ENCODE measurements at regions not wholly inside any gene's neighbourhood (a gene's known extent, or its start where the extent isn't known, plus 50 kb on each side); places are given as distances from the start of the nearest gene placed in this dataset.
A peak's percentile ranks its signal among the peaks of the same experiment; 100 is the strongest.

DNA sequence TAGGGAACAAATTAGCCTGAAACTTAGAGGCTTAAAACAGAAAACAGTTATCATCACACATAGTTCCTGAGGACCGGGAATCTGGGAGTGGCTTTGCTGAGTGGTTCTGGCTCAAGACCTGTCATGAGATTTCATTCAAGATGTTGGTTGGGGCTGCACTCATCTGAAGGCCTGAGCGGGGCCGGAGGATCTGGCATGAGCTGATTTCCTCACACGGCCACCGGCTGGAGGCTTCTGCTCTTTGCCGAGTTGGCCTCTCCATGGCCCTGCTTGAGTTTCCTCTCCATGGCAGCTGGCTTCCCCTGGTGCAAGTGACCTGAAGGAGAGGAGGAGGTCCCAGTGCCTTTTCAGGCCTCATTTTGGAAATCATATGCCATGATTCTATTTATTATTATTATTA is 128.1 kb downstream of the PAPOLA start:
- Mint-ChIP-seq H3K27ac (no peak overlapping the region), H3K36me3 (no peaks in the 10 kb centered on the region), H3K27me3 (peaks cover 0 to 11% (median 2%) of the 10 kb centered on the region in 5 donors), H3K9me3 (no peaks in the 10 kb centered on the region), H3K4me3 (no peak overlapping the region), H3K4me1 (peaks cover 0 to 10% (median 0%) of the 10 kb centered on the region in 4 donors)
- DNase-seq (no peak), ATAC-seq (no peak)
- POLR2A ChIA-PET = no interaction called here

DNA sequence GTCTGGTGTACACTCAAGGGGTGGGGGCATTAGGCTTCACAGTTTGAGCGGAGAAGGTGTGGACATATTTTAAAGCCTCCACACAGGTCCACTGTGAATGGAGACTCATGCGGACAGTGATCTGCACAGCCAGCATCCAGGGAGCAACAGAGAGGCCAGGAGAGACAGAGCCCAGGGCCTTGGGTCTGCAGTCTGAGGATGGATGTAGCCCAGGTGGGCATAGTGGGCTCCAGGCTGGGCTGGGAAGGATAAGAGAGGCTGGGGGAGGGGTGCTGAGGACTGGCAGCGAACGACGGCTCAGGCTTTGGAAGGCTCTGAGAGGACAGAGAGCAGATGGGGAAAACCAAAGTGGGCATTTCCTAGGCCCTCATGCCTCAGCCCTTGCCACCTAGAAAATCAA is 128.8 kb downstream of the PAPOLA start:
- H3K4me3 Mint-ChIP-seq = no peak overlapping the region
- no peak overlapping the region for H3K27ac Mint-ChIP-seq
- POLR2A ChIA-PET = no interaction called here
- DNase-seq = no peak
- no peaks in the 10 kb centered on the region for H3K36me3 Mint-ChIP-seq
- no peak for ATAC-seq
- H3K4me1 Mint-ChIP-seq = peaks cover 0 to 10% (median 0%) of the 10 kb centered on the region in 4 donors
- H3K9me3 Mint-ChIP-seq = no peaks in the 10 kb centered on the region
- peaks cover 0 to 7% (median 2%) of the 10 kb centered on the region in 5 donors for H3K27me3 Mint-ChIP-seq

DNA sequence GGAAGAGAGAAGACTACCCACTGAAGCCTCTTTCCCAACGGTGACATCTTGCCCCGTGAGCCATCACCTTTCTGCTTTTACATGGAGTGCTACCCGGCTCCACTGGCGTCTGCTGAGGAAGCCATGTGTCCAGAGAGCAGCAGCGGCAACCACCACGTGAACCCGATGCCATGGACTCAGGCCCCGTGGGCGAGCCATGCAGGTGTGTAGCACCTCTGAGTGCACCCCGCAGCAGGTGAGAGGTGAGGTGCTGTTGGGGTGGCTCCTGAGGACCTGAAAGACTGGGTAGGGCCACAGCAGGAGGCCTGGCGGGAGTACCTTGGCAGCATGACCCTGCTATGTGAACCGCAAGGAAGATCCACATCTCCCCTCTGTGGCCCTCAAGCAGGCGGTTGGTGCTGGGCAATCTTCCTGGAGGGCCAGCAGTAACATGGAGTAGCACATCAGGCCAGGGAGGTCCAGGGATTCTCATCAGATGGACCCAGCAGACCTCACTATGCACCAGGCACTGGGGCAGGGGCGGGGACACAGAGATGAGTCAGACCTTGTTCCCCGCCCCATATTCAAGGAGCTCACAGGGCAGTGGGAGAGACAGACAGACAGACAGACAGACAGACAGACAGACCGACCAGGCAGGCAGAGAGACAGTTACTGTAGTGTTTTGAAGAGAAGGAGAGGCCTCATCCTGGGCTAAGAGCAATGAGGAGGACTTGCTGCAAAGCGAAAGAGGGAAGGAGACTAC is 129.6 kb downstream of the PAPOLA start:
- H3K27ac Mint-ChIP-seq = no peak overlapping the region
- H3K4me3 Mint-ChIP-seq = no peak overlapping the region
- H3K4me1 Mint-ChIP-seq = peaks cover 0 to 10% (median 0%) of the 10 kb centered on the region in 4 donors
- POLR2A ChIA-PET = no interaction called here
- no peaks in the 10 kb centered on the region for H3K36me3 Mint-ChIP-seq
- DNase-seq (no peak), ATAC-seq (no peak)
- H3K27me3 Mint-ChIP-seq = peaks cover 0 to 4% (median 0%) of the 10 kb centered on the region in 5 donors
- no peaks in the 10 kb centered on the region for H3K9me3 Mint-ChIP-seq

DNA sequence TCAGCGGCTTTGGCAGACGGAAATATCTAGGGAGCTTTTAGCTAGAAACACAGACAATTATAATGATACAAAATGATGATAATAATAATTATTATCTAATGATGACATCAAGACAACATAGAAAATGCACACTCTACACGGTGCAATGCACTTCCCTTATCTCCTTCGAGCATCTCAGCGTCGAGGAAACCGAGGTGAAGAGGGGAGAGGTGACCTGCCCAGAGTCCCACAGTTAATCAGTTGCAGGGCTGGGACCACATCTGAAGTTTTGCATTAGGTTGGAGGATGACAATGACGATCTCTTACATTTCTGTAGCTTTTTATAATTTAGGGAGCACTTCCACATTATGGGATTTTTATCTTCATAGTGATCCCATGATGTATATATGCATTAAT is 130.2 kb downstream of the PAPOLA start:
- Mint-ChIP-seq H3K27me3 (peaks cover 0 to 4% (median 0%) of the 10 kb centered on the region in 5 donors), H3K4me3 (no peak overlapping the region), H3K4me1 (peaks cover 0 to 9% (median 0%) of the 10 kb centered on the region in 4 donors), H3K9me3 (no peaks in the 10 kb centered on the region), H3K36me3 (no peaks in the 10 kb centered on the region), H3K27ac (no peak overlapping the region)
- POLR2A ChIA-PET = no interaction called here
- no peak for DNase-seq
- no peak for ATAC-seq

DNA sequence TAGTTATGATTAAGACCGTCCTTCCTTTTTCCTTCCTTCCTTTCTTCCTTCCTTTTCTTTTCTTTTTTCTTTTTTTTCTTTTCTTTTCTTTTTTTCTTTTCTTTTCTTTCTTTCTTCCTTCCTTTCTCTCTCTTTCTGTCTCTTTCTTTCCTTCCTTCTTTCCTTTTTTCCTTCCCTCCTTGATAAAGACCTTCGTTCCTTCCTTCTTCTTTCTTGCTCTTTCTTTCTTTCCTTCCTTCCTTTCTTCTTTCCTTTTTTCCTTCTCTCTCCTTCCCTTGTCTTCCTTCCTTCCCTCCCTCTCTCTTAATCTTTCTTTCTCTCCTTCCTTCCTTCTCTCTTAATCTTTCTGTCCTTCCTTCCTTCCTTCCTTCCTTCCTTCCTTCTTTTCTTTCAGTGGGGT is 130.9 kb downstream of the PAPOLA start:
- peaks cover 0 to 4% (median 0%) of the 10 kb centered on the region in 5 donors for H3K27me3 Mint-ChIP-seq
- no peak overlapping the region for H3K4me3 Mint-ChIP-seq
- peaks cover 0 to 9% (median 0%) of the 10 kb centered on the region in 4 donors for H3K4me1 Mint-ChIP-seq
- no peaks in the 10 kb centered on the region for H3K36me3 Mint-ChIP-seq
- POLR2A ChIA-PET = no interaction called here
- DNase-seq (no peak), ATAC-seq (no peak)
- H3K27ac Mint-ChIP-seq = peak overlapping the region in 3 of 10 donors; percentile 29 to 81 (median 39)
- no peaks in the 10 kb centered on the region for H3K9me3 Mint-ChIP-seq

- Mint-ChIP-seq H3K4me3 (no peak overlapping the region), H3K9me3 (no peaks in the 10 kb centered on the region), H3K4me1 (peaks cover 0 to 9% (median 0%) of the 10 kb centered on the region in 4 donors), H3K27ac (no peak overlapping the region), H3K36me3 (no peaks in the 10 kb centered on the region), H3K27me3 (peaks cover 0 to 4% (median 0%) of the 10 kb centered on the region in 5 donors)
- DNase-seq = no peak
- POLR2A ChIA-PET = no interaction called here
- no peak for ATAC-seq
These were observed 132.3 kb downstream of the PAPOLA start for GRCh38 chr14:96634481-96634880.

DNA sequence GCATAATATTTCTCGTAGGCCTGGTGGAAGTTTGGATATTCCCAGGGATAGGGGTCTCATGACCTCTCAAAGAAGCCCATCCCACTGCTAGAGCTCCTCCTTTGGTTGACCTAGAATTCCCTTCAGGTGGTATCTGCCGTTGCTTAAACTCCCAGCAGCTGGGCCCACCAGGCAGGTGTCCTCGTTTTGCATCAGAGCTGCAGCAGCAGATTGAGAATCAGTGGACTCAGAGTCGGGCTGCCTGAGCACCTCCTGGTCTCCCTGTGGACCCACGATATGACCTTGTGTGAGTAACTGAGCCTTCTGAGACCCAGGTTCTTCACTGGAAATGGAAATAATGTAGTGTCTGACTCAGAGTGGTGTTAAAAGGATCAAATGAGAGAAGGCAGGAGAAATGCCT is 132.7 kb downstream of the PAPOLA start:
- Mint-ChIP-seq H3K4me1 (peaks cover 0 to 9% (median 0%) of the 10 kb centered on the region in 4 donors), H3K27ac (no peak overlapping the region), H3K4me3 (no peak overlapping the region), H3K36me3 (no peaks in the 10 kb centered on the region), H3K27me3 (peaks cover 0 to 4% (median 0%) of the 10 kb centered on the region in 5 donors), H3K9me3 (no peaks in the 10 kb centered on the region)
- DNase-seq = no peak
- no peak for ATAC-seq
- POLR2A ChIA-PET = no interaction called here

- POLR2A ChIA-PET = no interaction called here
- ATAC-seq (no peak), DNase-seq (no peak)
- no peaks in the 10 kb centered on the region for H3K36me3 Mint-ChIP-seq
- no peak overlapping the region for H3K27ac Mint-ChIP-seq
- H3K4me3 Mint-ChIP-seq = no peak overlapping the region
- peaks cover 0 to 4% (median 0%) of the 10 kb centered on the region in 5 donors for H3K27me3 Mint-ChIP-seq
- peaks cover 0 to 9% (median 0%) of the 10 kb centered on the region in 4 donors for H3K4me1 Mint-ChIP-seq
- H3K9me3 Mint-ChIP-seq = no peaks in the 10 kb centered on the region
These were observed 133.7 kb downstream of the PAPOLA start for GRCh38 chr14:96635850-96636249.

- no peak overlapping the region for H3K4me3 Mint-ChIP-seq
- H3K36me3 Mint-ChIP-seq = no peaks in the 10 kb centered on the region
- POLR2A ChIA-PET = no interaction called here
- DNase-seq (no peak), ATAC-seq (no peak)
- H3K27ac Mint-ChIP-seq = no peak overlapping the region
- peaks cover 0 to 4% (median 0%) of the 10 kb centered on the region in 4 donors for H3K4me1 Mint-ChIP-seq
- no peaks in the 10 kb centered on the region for H3K9me3 Mint-ChIP-seq
- peaks cover 0 to 4% (median 0%) of the 10 kb centered on the region in 5 donors for H3K27me3 Mint-ChIP-seq
These were observed 135.3 kb downstream of the PAPOLA start for GRCh38 chr14:96637521-96637920.

DNA sequence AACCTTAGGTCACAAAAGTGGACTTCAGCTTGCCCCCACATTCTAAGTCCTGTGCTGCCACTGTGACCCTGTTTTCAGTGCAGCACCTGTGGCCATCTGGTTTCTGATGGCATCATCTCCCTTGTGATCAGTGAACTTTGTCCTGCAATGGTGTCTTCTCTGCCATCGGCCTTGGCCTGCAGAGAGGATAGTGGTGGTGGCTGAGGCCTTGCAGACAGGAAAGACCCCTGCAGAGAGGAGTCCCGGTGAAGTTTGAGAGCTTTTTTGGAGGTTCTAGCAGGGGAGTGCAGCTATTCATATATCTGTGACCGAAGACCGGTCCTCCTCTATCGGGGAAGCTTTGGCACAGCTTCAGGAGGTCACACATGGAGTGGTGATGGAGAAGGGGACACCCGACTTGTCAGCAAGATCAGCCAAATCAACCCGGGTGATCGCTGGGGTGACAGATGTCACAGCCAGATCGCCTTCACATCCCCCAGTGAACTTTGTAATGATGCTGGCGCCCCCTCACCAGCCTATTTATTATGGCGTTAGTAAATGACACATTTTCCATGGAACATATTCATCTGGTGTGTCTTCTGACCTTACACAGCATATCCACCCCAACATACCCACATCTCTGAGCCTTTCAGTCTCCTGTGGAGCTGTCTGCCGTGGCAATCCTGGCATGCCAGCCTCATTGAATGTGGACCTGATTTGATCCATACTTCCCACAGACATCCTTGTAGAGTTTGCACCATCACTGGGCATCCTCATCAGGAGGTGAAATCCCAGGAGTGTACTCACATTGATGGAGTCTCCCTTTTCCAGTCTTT is 136.1 kb downstream of the PAPOLA start:
- Mint-ChIP-seq H3K36me3 (no peaks in the 10 kb centered on the region), H3K4me3 (no peak overlapping the region), H3K4me1 (peaks cover 0 to 1% (median 0%) of the 10 kb centered on the region in 4 donors), H3K27me3 (peaks cover 0 to 2% (median 0%) of the 10 kb centered on the region in 5 donors), H3K27ac (no peak overlapping the region), H3K9me3 (no peaks in the 10 kb centered on the region)
- DNase-seq (no peak), ATAC-seq (no peak)
- POLR2A ChIA-PET = no interaction called here

DNA sequence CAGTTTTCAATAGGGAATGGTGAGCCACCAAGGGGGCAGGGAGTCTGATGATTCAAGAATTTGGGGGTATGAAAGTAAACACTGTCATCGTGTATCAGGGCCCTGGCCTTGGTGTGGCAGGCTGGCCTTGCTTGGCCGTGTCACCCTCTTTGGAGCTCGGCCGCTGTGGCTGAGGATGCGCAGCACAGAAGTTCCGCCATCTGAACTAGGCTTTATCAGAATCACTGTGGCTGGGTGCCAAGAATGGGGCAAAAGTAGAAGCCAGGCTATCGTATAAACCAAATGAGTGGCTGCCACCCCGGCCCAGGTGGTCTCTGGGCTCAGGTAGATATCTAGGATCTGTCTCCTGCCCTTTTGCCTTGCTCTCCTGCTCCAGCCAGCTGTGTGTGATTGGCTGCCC is 137.4 kb downstream of the PAPOLA start:
- Mint-ChIP-seq H3K27me3 (peaks cover 0 to 2% (median 0%) of the 10 kb centered on the region in 5 donors), H3K9me3 (no peaks in the 10 kb centered on the region), H3K4me1 (no peaks in the 10 kb centered on the region), H3K4me3 (no peak overlapping the region), H3K36me3 (no peaks in the 10 kb centered on the region), H3K27ac (no peak overlapping the region)
- no peak for ATAC-seq
- POLR2A ChIA-PET = no interaction called here
- DNase-seq = no peak

DNA sequence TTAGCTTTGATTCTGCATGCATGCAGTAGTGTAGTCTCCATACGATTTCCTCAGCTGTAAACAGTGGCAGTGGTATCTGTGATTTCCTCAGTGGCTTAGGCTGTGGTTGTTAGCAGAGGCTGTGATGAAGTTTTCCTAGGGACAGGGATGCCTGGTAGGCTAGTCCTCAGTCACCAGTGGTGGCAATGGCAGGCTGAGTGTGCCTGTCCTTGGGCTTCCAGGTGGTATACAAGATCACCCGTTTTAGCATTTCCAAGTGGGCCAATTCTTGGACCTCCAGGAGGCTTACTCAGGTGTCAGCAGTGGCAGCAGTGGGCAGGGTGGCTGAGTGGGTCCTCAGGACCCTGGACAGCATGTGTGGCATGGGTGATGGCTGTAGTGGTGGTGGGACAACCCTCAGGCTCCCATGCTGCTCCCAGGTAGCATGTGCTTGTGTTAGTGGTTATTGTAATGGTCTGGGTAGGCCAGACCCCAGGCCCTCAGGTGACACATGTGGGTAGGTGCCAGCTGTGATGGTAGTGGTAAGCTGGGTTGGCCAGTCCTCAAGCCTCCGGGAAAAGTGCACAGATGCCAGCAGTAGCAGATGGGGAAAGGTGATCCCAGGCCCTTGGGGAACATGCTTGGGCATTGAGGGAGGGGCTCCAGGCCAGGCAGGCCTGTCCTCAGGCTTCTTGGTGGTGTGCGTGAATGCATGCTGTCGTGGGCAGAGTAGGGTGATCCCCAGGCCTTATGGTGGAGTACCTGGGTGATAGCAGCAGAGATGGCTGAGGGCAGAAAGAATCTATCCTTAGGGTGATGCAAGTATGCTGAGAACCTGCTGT is 146.5 kb downstream of the PAPOLA start:
- H3K27me3 Mint-ChIP-seq = peaks cover 3 to 29% (median 23%) of the 10 kb centered on the region in 5 donors
- H3K27ac Mint-ChIP-seq = no peak overlapping the region
- no peak overlapping the region for H3K4me3 Mint-ChIP-seq
- DNase-seq (no peak), ATAC-seq (no peak)
- POLR2A ChIA-PET = no interaction called here
- H3K9me3 Mint-ChIP-seq = peaks cover 11 to 33% (median 23%) of the 10 kb centered on the region in 9 donors
- H3K4me1 Mint-ChIP-seq = no peaks in the 10 kb centered on the region
- H3K36me3 Mint-ChIP-seq = peaks cover 0 to 18% (median 7%) of the 10 kb centered on the region in 3 donors

- POLR2A ChIA-PET = no interaction called here
- H3K4me1 Mint-ChIP-seq = no peaks in the 10 kb centered on the region
- H3K9me3 Mint-ChIP-seq = peaks cover 11 to 33% (median 23%) of the 10 kb centered on the region in 9 donors
- H3K4me3 Mint-ChIP-seq = no peak overlapping the region
- DNase-seq (no peak), ATAC-seq (no peak)
- H3K27me3 Mint-ChIP-seq = peaks cover 3 to 29% (median 23%) of the 10 kb centered on the region in 5 donors
- peaks cover 0 to 18% (median 7%) of the 10 kb centered on the region in 3 donors for H3K36me3 Mint-ChIP-seq
- H3K27ac Mint-ChIP-seq = no peak overlapping the region
These were observed 147.1 kb downstream of the PAPOLA start for GRCh38 chr14:96649327-96649601.

Data from naive thymus-derived CD8-positive, alpha-beta T cell (primary cell).